LoVo (cell line): ENCODE measurements at regions not wholly inside any gene's neighbourhood (a gene's known extent, or its start where the extent isn't known, plus 50 kb on each side); places are given as distances from the start of the nearest gene placed in this dataset.
"Not testable (repeated sequence)": the region's sequence is repeated elsewhere in the genome, so short reads cannot be mapped to it uniquely, and the experiment has no call there.

Experiments
- DNase-seq: peaks from one replicate; pipeline ENCODE4 v3.0.0-alpha.2; 2016; ENCODE audit warnings: low spot score

- no peak for DNase-seq
Observed at GRCh38 chr21:28282833-28283232, 709.8 kb downstream of the LTN1 start.

- DNase-seq, result not testable (repeated sequence)
Observed at GRCh38 chr21:28281357-28281756, 711.3 kb downstream of the LTN1 start.

GRCh38 chr21:28280611-28281010 lies 712.1 kb downstream of the LTN1 start:
- no peak for DNase-seq

GRCh38 chr21:28277324-28277723 lies 715.4 kb downstream of the LTN1 start:
- no peak for DNase-seq

- DNase-seq, result no peak
Observed at GRCh38 chr21:28272272-28272992, 720.2 kb downstream of the LTN1 start.

- no peak for DNase-seq
Observed at GRCh38 chr21:28269173-28269572, 723.5 kb downstream of the LTN1 start.

GRCh38 chr21:28268685-28269084 lies 724.0 kb downstream of the LTN1 start:
- DNase-seq, result no peak

GRCh38 chr21:28267449-28267848 lies 725.2 kb downstream of the LTN1 start:
- DNase-seq, result no peak

GRCh38 chr21:28266061-28266460 lies 726.6 kb downstream of the LTN1 start:
- no peak for DNase-seq

- DNase-seq, result no peak
Observed at GRCh38 chr21:28263974-28264373, 728.7 kb downstream of the LTN1 start.

- no peak for DNase-seq
Observed at GRCh38 chr21:28261298-28261697, 731.4 kb downstream of the LTN1 start.

- DNase-seq, result no peak
Observed at GRCh38 chr21:28257276-28257675, 735.4 kb downstream of the LTN1 start.

- DNase-seq, result no peak
Observed at GRCh38 chr21:28256837-28257236, 735.8 kb downstream of the LTN1 start.

GRCh38 chr21:28256420-28256831 lies 736.3 kb downstream of the LTN1 start:
- DNase-seq, result peak; percentile 10

- no peak for DNase-seq
Observed at GRCh38 chr21:28253961-28254360, 738.7 kb downstream of the LTN1 start.

- no peak for DNase-seq
Observed at GRCh38 chr21:28253338-28253737, 739.3 kb downstream of the LTN1 start.

GRCh38 chr21:28252928-28253327 lies 739.7 kb downstream of the LTN1 start:
- DNase-seq, result no peak

GRCh38 chr21:28250946-28251345 lies 741.7 kb downstream of the LTN1 start:
- no peak for DNase-seq

GRCh38 chr21:28247454-28248020 lies 745.1 kb downstream of the LTN1 start:
- no peak for DNase-seq

GRCh38 chr21:28240586-28240985 lies 752.1 kb downstream of the LTN1 start:
- no peak for DNase-seq

- DNase-seq, result no peak
Observed at GRCh38 chr21:28239340-28239739, 753.3 kb downstream of the LTN1 start.

- no peak for DNase-seq
Observed at GRCh38 chr21:28237661-28238060, 755.0 kb downstream of the LTN1 start.

- no peak for DNase-seq
Observed at GRCh38 chr21:28235169-28235895, 757.3 kb downstream of the LTN1 start.
